GM19240 (cell line): ENCODE measurements at regions not wholly inside any gene's neighbourhood (a gene's known extent, or its start where the extent isn't known, plus 50 kb on each side); places are given as distances from the start of the nearest gene placed in this dataset.

ENCODE experiments used
- DNase-seq: peaks from one replicate; pipeline ENCODE4 v3.0.0; 2011; ENCODE audit warnings: low spot score; ENCODE audit not compliant: insufficient read length

DNA sequence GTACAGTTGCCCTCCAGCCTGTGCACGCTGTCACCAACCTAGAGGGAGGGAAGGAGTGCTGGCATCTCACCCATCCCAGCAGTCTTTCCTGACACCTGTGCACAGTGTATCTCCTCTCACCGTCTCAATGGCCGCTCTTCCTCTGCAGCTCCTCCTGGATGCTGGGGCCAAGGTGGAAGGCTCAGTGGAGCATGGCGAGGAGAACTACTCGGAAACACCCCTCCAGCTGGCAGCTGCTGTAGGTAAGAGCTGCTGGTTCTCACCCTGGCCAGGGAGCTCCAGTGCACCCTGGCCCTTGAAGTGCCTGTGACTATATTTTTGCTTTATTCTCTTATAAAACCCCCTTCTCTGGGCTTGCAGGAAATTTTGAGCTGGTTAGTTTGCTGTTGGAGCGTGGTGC, 68.7 kb upstream of the PWP1 start:
- DNase-seq, result no peak

DNA sequence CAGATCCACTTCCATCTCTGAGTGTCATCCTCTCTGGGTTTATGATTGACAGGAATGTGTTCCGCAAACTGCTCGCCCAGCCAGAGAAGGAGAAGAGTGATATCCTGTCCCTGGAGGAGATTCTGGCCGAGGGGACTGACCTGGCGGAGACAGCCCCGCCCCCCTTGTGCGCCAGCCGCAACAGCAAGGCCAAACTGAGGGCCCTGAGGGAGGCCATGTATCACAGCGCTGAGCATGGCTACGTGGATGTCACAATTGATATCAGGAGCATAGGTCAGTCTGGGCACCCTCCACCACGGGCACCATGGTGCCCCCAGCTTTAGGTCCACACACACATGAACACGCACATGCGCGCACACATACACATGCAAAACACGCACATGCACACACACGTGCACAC, 67.5 kb upstream of the PWP1 start:
- DNase-seq, result no peak

DNA sequence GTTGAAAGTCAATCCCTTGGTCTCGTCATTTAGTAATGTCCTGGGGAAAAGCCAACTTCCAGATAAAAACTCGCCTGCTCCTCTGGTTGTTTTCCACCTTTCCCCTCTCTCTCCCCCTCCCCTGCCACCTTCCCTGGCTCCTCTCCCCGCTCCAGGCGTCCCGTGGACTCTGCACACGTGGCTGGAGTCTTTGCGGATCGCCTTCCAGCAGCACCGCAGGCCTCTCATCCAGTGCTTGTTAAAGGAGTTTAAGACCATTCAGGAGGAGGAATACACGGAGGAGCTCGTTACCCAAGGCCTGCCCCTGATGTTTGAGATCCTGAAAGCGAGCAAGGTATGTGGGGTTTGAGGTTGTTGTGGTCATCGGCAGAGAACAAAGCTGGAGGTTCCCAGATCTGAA, 65.8 kb upstream of the PWP1 start:
- DNase-seq, result no peak

DNA sequence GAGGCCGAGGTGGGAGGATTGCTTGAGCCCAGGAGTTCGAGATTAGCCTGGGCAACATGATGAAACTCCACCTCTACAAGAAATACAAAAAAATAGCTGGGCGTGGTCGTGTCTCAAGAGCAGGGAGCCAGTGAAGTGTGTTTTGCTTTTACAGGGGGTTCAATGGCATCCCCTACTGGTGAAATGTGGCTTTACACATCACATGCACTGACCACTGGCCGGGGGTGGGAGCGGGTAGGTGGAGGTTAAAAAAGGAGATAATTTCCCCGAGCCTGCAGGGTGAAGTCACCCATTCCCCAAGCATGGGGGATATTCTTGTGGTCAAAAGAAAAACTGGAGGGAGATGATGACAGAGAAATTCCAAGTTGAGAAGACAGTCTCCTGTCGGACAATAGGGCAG, 63.6 kb upstream of the PWP1 start:
- no peak for DNase-seq

DNA sequence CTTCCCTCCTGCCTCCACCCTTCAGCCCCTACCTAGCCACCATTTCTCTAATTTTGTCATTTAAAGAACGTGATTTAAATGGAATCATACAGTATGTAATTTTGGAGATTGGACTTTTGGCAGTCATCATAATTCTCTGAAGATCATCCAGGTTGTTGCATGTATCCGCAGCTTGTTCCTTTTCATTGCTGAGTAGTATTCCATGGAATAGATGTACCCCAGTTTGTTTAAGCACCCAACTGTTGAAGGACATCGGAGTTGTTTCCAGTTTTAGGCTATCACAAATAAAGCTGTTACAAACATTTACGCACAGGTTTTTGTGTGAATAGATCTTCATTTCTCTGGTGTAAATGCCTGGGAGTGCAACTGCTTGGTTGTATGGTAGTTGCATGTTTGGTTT, 61.1 kb upstream of the PWP1 start:
- no peak for DNase-seq

DNA sequence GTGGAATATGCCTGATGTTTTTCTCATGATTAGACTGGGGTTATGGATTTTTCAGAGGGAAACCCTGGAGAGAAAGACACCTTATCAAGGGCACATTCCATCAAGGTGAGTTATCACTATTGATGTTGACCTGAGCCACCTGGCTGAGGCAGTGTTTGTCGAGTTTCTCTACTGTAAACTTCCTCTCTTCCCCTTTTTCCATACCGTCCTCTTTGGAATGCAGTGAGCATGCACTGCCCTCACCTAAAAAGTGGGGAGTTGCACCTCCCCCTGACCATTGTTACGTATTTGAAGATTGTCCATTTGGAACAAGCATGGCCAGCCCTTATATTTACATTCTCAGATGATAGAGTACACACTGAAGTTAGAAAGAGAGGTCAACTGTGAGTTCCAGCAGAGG, 53.9 kb upstream of the PWP1 start:
- no peak for DNase-seq

DNA sequence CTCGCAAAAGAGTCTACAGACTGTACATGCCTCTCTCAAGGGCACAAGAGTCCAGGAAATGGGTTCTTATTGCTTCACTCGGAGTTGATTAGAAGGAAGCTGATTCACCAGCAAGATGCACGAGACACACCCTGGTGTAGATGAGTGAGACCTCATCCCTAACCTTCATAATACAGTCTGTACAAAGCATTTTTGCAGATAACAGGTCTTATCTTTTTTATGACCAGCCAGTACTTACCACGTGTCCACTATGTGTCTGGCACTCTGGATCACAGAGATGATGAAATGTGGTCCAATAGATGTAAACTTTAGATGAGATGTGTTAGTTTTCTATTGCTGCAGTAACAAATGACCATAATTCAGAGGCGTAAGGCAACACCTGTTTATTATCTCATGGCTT, 53.4 kb upstream of the PWP1 start:
- no peak for DNase-seq

DNA sequence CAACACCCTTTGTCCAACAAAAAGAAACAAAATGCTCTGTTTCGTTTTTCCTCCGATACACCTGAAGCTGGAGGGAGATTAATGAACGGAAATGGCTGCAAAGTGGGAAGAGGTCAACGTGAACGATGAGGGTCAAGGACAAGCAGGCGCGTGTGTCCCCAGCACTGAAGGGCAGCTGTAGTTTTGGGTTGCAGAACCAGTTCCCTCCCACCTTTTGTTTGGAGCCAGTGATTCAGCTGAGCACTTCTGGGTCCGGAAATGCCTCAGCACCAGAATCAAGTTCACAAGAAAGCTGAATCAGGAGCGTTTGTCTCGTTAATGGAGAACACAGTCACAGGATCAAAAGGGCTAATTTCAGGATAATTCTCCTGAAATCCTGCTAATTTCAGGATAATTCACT, 51.1 kb upstream of the PWP1 start:
- DNase-seq, result no peak

DNA sequence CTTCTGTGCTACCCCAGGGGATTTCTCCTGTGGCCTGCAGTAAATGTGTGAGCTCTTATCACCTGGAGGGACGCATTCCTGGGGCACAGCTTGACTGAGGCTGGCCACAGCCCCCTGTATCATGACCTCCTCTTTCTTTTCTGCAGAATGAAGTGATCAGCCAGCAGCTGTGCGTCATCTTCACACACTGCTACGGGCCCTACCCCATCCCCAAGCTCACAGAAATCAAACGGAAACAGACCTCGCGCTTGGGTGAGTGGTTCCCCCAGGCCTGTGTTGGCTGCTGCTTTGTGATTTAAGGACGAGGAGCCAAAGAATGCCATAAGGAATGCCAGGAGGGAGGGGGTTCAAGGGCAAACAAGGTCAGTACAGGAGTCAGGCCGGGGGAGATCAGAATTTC, 50.5 kb upstream of the PWP1 start:
- no peak for DNase-seq
